ENCODE measurements at regions not wholly inside any gene's neighbourhood (a gene's known extent, or its start where the extent isn't known, plus 50 kb on each side); places are given as distances from the start of the nearest gene placed in this dataset.

GRCh38 chr12:124720004-124720680 lies 143.5 kb downstream of the SCARB1 start:
- no peak for DNase-seq (ENCODE audit: extremely low read depth, low read depth)
- TF ChIP-seq, protein P1, sequence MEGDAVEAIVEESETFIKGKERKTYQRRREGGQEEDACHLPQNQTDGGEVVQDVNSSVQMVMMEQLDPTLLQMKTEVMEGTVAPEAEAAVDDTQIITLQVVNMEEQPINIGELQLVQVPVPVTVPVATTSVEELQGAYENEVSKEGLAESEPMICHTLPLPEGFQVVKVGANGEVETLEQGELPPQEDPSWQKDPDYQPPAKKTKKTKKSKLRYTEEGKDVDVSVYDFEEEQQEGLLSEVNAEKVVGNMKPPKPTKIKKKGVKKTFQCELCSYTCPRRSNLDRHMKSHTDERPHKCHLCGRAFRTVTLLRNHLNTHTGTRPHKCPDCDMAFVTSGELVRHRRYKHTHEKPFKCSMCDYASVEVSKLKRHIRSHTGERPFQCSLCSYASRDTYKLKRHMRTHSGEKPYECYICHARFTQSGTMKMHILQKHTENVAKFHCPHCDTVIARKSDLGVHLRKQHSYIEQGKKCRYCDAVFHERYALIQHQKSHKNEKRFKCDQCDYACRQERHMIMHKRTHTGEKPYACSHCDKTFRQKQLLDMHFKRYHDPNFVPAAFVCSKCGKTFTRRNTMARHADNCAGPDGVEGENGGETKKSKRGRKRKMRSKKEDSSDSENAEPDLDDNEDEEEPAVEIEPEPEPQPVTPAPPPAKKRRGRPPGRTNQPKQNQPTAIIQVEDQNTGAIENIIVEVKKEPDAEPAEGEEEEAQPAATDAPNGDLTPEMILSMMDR (IDR thresholded peaks at IDR 0.05; ENCODE audit: low read depth, low read length) = peak; percentile 19

- TF ChIP-seq, protein P1 (IDR thresholded peaks at IDR 0.05; ENCODE audit: low read depth, low read length) = no peak
- DNase-seq (ENCODE audit: extremely low read depth, low read depth) = no peak
Observed at GRCh38 chr12:124719231-124719630, 144.4 kb downstream of the SCARB1 start.

DNA sequence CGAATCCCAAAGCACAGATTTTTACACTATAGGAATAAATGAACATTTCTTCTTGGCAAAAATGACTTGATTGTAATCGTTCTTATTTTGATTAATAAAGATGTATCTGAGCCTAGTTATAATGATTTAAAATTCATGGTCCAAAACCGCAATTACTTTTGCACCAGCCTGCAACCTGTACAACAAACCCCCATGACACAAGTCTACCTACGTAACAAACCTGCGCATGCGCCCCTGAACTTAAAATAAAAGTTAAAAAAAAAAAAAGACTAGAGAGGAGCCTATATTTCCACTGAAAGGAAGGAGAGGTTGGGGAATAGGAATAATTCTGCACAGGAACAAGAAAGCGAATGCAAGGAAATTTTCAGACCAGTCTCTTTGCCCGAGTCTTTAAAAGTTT lies 145.2 kb downstream of the SCARB1 start:
- DNase-seq (ENCODE audit: extremely low read depth, low read depth) = no peak

DNA sequence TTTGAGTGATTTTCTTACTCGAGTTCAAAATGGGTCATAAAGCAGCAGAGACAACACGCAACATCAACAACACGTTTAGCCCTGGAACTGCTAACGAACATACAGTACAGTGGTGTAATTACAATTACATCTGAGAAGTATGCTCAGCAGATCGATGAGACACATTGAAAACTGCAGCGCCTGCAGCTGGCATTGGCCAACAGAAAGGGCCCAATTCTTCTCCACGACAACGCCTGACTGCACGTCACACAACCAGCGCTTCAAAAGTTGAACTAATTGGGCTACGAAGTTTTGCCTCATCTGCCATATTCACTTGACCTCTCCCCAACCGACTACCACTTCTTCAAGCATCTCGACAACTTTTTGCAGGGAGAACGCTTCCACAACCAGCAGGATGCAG lies 145.6 kb downstream of the SCARB1 start:
- TF ChIP-seq, protein P1 (IDR thresholded peaks at IDR 0.05; ENCODE audit: low read depth, low read length) = no peak
- DNase-seq (ENCODE audit: extremely low read depth, low read depth) = no peak

More for the DNA sequence above, 145.2 kb downstream of the SCARB1 start:
- TF ChIP-seq, protein P1 (IDR thresholded peaks at IDR 0.05; ENCODE audit: low read depth, low read length) = no peak

GRCh38 chr12:124717318-124717717 lies 146.3 kb downstream of the SCARB1 start:
- TF ChIP-seq, protein P1 (IDR thresholded peaks at IDR 0.05; ENCODE audit: low read depth, low read length) = no peak
- DNase-seq (ENCODE audit: extremely low read depth, low read depth) = no peak

DNA sequence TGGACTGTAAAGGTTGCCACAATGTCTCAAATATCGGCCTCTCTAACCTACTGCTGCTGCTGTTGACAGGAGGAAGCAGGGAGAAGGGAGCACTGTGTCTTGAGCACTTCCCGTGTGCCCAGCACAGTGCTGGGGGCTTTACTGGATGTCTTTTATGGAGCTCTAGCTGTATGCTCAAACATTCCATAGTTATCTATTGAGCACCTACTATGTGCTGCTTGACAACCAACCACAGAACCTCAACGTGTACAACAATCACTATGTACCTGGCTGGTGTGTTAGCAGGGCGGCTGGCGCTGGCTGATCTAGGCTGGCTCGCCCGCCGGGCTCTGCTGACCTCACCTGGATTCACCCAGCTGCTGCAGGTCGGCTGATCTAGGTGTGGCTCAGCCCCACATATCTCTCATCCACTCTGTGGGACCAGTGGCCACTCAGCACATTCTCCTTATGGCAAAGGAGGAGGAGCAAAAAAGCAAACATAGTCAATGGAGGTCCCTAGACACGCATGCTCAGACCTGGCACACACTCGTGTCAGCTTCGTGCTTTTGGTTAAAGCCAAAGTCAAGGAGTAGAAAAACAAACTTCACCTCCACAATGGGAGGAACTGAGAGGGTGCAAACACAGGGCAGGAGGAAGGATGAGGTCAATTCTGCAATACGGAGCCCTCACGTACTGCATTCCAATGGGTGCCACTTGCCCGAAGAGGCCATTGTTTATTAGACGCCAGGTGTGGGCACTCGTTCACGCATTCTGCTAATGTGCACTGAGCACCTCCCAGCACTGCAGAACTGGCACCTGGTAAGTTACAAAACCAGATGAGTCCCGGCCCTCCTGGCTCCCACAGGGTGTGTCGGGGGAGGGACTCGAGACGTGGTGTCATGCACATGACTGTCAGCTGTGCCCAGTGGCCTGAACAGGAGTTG lies 147.2 kb downstream of the SCARB1 start:
- TF ChIP-seq, protein P1 (IDR thresholded peaks at IDR 0.05; ENCODE audit: low read depth, low read length) = no peak
- DNase-seq (ENCODE audit: extremely low read depth, low read depth) = no peak
